22Rv1 (cell line): ENCODE measurements at regions not wholly inside any gene's neighbourhood (a gene's known extent, or its start where the extent isn't known, plus 50 kb on each side); places are given as distances from the start of the nearest gene placed in this dataset.

Experiments
- ZFX ChIP-seq: fragments of 450-650 bp; IDR thresholded peaks from 2 replicates; pipeline ENCODE4 v1.6.1; 2017; ENCODE audit warnings: antibody characterized with exemption, borderline replicate concordance
- TF ChIP-seq, protein P1 (sequence below): fragments of 450-650 bp; IDR thresholded peaks from 2 replicates; pipeline ENCODE4 v1.5.1; 2017; ENCODE audit warnings: mild to moderate bottlenecking

DNA sequence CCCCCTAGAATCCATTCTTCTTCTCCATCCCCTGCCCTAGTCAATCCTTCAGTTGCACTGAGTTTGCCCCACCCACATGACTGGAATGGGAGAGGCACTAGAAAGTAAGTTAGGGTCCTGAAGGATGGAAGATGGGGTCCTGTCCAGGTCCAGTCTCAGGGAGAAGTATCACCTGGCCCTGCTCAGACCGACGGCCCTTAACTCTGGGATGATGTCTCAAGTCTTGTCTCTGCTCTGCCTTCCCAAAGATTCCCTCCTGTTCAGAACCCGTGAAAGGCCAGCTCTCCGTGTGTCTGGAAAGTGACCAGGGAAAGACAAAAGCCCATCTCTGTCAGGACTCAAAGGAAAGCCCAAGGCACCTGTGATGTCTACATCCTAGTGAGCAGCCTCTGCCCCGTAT, 88.8 kb downstream of the OAT start:
- TF ChIP-seq, protein P1, sequence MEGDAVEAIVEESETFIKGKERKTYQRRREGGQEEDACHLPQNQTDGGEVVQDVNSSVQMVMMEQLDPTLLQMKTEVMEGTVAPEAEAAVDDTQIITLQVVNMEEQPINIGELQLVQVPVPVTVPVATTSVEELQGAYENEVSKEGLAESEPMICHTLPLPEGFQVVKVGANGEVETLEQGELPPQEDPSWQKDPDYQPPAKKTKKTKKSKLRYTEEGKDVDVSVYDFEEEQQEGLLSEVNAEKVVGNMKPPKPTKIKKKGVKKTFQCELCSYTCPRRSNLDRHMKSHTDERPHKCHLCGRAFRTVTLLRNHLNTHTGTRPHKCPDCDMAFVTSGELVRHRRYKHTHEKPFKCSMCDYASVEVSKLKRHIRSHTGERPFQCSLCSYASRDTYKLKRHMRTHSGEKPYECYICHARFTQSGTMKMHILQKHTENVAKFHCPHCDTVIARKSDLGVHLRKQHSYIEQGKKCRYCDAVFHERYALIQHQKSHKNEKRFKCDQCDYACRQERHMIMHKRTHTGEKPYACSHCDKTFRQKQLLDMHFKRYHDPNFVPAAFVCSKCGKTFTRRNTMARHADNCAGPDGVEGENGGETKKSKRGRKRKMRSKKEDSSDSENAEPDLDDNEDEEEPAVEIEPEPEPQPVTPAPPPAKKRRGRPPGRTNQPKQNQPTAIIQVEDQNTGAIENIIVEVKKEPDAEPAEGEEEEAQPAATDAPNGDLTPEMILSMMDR = no peak
- no peak for TF ChIP-seq ZFX
